ENCODE measurements at regions not wholly inside any gene's neighbourhood (a gene's known extent, or its start where the extent isn't known, plus 50 kb on each side); places are given as distances from the start of the nearest gene placed in this dataset.

- TF ChIP-seq CTCF (conservative IDR thresholded peaks at IDR 0.05) (no peak), EZH2 (IDR thresholded peaks at IDR 0.05; ENCODE audit: low read depth) (no peak)
Measured at GRCh38 chr7:136551618-136552017, 316.8 kb upstream of the CHRM2 start.

All from PC-9 (cell line).